HG03520 (cell line): ENCODE measurements at regions not wholly inside any gene's neighbourhood (a gene's known extent, or its start where the extent isn't known, plus 50 kb on each side); places are given as distances from the start of the nearest gene placed in this dataset.

Experiments used
- ATAC-seq: cut with Tn5 transposase; IDR thresholded peaks from one replicate; pipeline ENCODE4 v1.9.1; 2021; ENCODE audit warnings: mild to moderate bottlenecking, moderate library complexity; ENCODE audit not compliant: unreplicated experiment

GRCh38 chr6:20312606-20313005 lies 89.1 kb upstream of the E2F3 start:
- no peak for ATAC-seq

GRCh38 chr6:20313051-20313450 lies 88.6 kb upstream of the E2F3 start:
- ATAC-seq, result no peak

GRCh38 chr6:20313960-20314530 lies 87.6 kb upstream of the E2F3 start:
- ATAC-seq, result no peak

GRCh38 chr6:20314866-20315845 lies 86.5 kb upstream of the E2F3 start:
- no peak for ATAC-seq

GRCh38 chr6:20317430-20317829 lies 84.2 kb upstream of the E2F3 start:
- ATAC-seq, result no peak

- ATAC-seq, result no peak
These were observed 82.8 kb upstream of the E2F3 start for GRCh38 chr6:20318851-20319387.

- ATAC-seq, result peak; percentile 99
These were observed 81.9 kb upstream of the E2F3 start for GRCh38 chr6:20319520-20320357.

GRCh38 chr6:20325641-20326421 lies 75.8 kb upstream of the E2F3 start:
- no peak for ATAC-seq

GRCh38 chr6:20326422-20326728 lies 75.3 kb upstream of the E2F3 start:
- no peak for ATAC-seq

GRCh38 chr6:20327141-20327540 lies 74.5 kb upstream of the E2F3 start:
- no peak for ATAC-seq

GRCh38 chr6:20328266-20328923 lies 73.3 kb upstream of the E2F3 start:
- no peak for ATAC-seq

GRCh38 chr6:20328924-20329300 lies 72.8 kb upstream of the E2F3 start:
- ATAC-seq, result no peak

- ATAC-seq, result no peak
These were observed 70.6 kb upstream of the E2F3 start for GRCh38 chr6:20331042-20331441.

GRCh38 chr6:20331625-20332024 lies 70.1 kb upstream of the E2F3 start:
- ATAC-seq, result no peak

- ATAC-seq, result no peak
These were observed 69.2 kb upstream of the E2F3 start for GRCh38 chr6:20332441-20333006.

- no peak for ATAC-seq
These were observed 67.9 kb upstream of the E2F3 start for GRCh38 chr6:20333721-20334269.

GRCh38 chr6:20334334-20334733 lies 67.3 kb upstream of the E2F3 start:
- ATAC-seq, result no peak

GRCh38 chr6:20334962-20335361 lies 66.7 kb upstream of the E2F3 start:
- ATAC-seq, result no peak

- ATAC-seq, result no peak
These were observed 65.8 kb upstream of the E2F3 start for GRCh38 chr6:20335872-20336271.
